Thyroid gland (tissue), 4 donors: ENCODE measurements at regions not wholly inside any gene's neighbourhood (a gene's known extent, or its start where the extent isn't known, plus 50 kb on each side); places are given as distances from the start of the nearest gene placed in this dataset.

Experiments used
- CTCF ChIP-seq, 6 experiments: fragments of 200-600 bp in 3 of 6; fragments of 450-650 bp in 3 of 6; sonication (generic) in 3 of 6; IDR thresholded peaks; one replicate each; pipeline ENCODE4 v1.5.1; 2016 to 2019; ENCODE audit warnings: antibody characterized with exemption in 6 of 6, mild to moderate bottlenecking in 2 of 6, inconsistent platforms in 1 of 6, moderate library complexity in 1 of 6
- POLR2A ChIP-seq, 2 donors: fragments of 450-650 bp; IDR thresholded peaks; one replicate each; pipeline ENCODE4 v1.6.1; 2017; ENCODE audit warnings: antibody characterized with exemption in 2 of 2, mild to moderate bottlenecking in 2 of 2, moderate library complexity in 1 of 2

GRCh38 chr12:91874086-91874865 lies 271.4 kb downstream of the BTG1 start:
- TF ChIP-seq CTCF (IDR thresholded peaks at IDR 0.05) (no peak), POLR2A (IDR thresholded peaks at IDR 0.05) (no peak)
